ENCODE measurements at regions not wholly inside any gene's neighbourhood (a gene's known extent, or its start where the extent isn't known, plus 50 kb on each side); places are given as distances from the start of the nearest gene placed in this dataset.
A peak's percentile ranks its signal among the peaks of the same experiment; 100 is the strongest.
"Not testable (repeated sequence)": the region's sequence is repeated elsewhere in the genome, so short reads cannot be mapped to it uniquely, and the experiment has no call there.

- Histone ChIP-seq H3K4me1 (ENCODE audit: control insufficient read depth, insufficient read depth, low read length) (no peaks in the 10 kb centered on the region), H3K4me3 (ENCODE audit: low read length) (no peak overlapping the region), H3K36me3 (ENCODE audit: control insufficient read depth, insufficient read depth, low read length) (no peaks in the 10 kb centered on the region), H3K27ac (ENCODE audit: low read length) (no peak overlapping the region), H3K27me3 (ENCODE audit: control insufficient read depth, insufficient read depth, low read length) (no peaks in the 10 kb centered on the region), H3K9me3 (replicated peaks; ENCODE audit: control insufficient read depth, low read depth, low read length) (peaks cover 4% of the 10 kb centered on the region)
- DNase-seq: peak; percentile 46
These were observed 120.9 kb upstream of the ABCB5 start for GRCh38 chr7:20494566-20494965.

GRCh38 chr7:20501473-20501872 is 114.0 kb upstream of the ABCB5 start:
- not testable (repeated sequence) for H3K27me3 ChIP-seq (ENCODE audit: control insufficient read depth, insufficient read depth, low read length); H3K9me3 ChIP-seq (replicated peaks; ENCODE audit: control insufficient read depth, low read depth, low read length); H3K4me3 ChIP-seq (ENCODE audit: low read length); DNase-seq; H3K36me3 ChIP-seq (ENCODE audit: control insufficient read depth, insufficient read depth, low read length); H3K27ac ChIP-seq (ENCODE audit: low read length); H3K4me1 ChIP-seq (ENCODE audit: control insufficient read depth, insufficient read depth, low read length)
- WGBS (ENCODE audit: insufficient coverage): no CpG with 5 or more reads among the region's 3 CpGs

- no peak overlapping the region for H3K4me3 ChIP-seq (ENCODE audit: low read length)
- WGBS (ENCODE audit: insufficient coverage): 80% methylated on average over 1 of the region's 3 CpGs
- DNase-seq: no peak
These were observed 112.1 kb upstream of the ABCB5 start for GRCh38 chr7:20503278-20503950.

GRCh38 chr7:20504060-20504459 is 111.4 kb upstream of the ABCB5 start:
- Histone ChIP-seq H3K4me1 (ENCODE audit: control insufficient read depth, insufficient read depth, low read length) (no peaks in the 10 kb centered on the region), H3K36me3 (ENCODE audit: control insufficient read depth, insufficient read depth, low read length) (no peaks in the 10 kb centered on the region), H3K27me3 (ENCODE audit: control insufficient read depth, insufficient read depth, low read length) (no peaks in the 10 kb centered on the region), H3K27ac (ENCODE audit: low read length) (no peak overlapping the region), H3K4me3 (ENCODE audit: low read length) (no peak overlapping the region), H3K9me3 (replicated peaks; ENCODE audit: control insufficient read depth, low read depth, low read length) (no peaks in the 10 kb centered on the region)
- DNase-seq: no peak
- 50% methylated on average over 2 of the region's 3 CpGs for WGBS (ENCODE audit: insufficient coverage)

More at GRCh38 chr7:20503278-20503950, 112.1 kb upstream of the ABCB5 start:
- Histone ChIP-seq H3K9me3 (replicated peaks; ENCODE audit: control insufficient read depth, low read depth, low read length) (no peaks in the 10 kb centered on the region), H3K27ac (ENCODE audit: low read length) (no peak overlapping the region), H3K36me3 (ENCODE audit: control insufficient read depth, insufficient read depth, low read length) (no peaks in the 10 kb centered on the region), H3K27me3 (ENCODE audit: control insufficient read depth, insufficient read depth, low read length) (no peaks in the 10 kb centered on the region), H3K4me1 (ENCODE audit: control insufficient read depth, insufficient read depth, low read length) (no peaks in the 10 kb centered on the region)

DNA sequence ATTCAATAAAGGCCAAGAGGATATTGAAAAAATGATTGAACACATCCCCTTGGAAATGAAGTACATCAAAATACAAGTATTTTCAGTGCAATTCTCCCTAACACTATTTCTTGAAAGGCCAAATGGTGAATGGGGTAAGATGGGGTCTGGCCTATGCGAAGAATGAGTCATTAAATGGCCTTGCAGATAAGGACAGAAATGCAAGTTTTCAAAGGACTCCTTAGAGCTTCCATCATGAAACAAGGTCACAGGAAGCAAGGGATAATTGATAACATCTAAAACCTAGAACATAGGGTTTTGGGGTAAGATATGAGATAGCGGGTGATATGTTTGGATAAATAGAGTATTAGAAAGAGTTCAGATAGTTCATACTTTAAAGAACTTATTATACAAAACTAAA is 109.3 kb upstream of the ABCB5 start:
- H3K9me3 ChIP-seq (replicated peaks; ENCODE audit: control insufficient read depth, low read depth, low read length): no peaks in the 10 kb centered on the region
- whole genome bisulfite sequencing (ENCODE audit: insufficient coverage): no CpG with 5 or more reads among the region's 2 CpGs

GRCh38 chr7:20507157-20507556 is 108.3 kb upstream of the ABCB5 start:
- Histone ChIP-seq H3K27me3 (ENCODE audit: control insufficient read depth, insufficient read depth, low read length) (no peaks in the 10 kb centered on the region), H3K9me3 (replicated peaks; ENCODE audit: control insufficient read depth, low read depth, low read length) (no peaks in the 10 kb centered on the region), H3K36me3 (ENCODE audit: control insufficient read depth, insufficient read depth, low read length) (no peaks in the 10 kb centered on the region), H3K4me1 (ENCODE audit: control insufficient read depth, insufficient read depth, low read length) (no peaks in the 10 kb centered on the region), H3K27ac (ENCODE audit: low read length) (no peak overlapping the region), H3K4me3 (ENCODE audit: low read length) (no peak overlapping the region)
- WGBS (ENCODE audit: insufficient coverage): no CpG with 5 or more reads among the region's 1 CpG
- no peak for DNase-seq

More for the DNA sequence above, 109.3 kb upstream of the ABCB5 start:
- Histone ChIP-seq H3K27me3 (ENCODE audit: control insufficient read depth, insufficient read depth, low read length) (no peaks in the 10 kb centered on the region), H3K4me1 (ENCODE audit: control insufficient read depth, insufficient read depth, low read length) (no peaks in the 10 kb centered on the region), H3K4me3 (ENCODE audit: low read length) (no peak overlapping the region), H3K27ac (ENCODE audit: low read length) (no peak overlapping the region), H3K36me3 (ENCODE audit: control insufficient read depth, insufficient read depth, low read length) (no peaks in the 10 kb centered on the region)
- DNase-seq: no peak

DNA sequence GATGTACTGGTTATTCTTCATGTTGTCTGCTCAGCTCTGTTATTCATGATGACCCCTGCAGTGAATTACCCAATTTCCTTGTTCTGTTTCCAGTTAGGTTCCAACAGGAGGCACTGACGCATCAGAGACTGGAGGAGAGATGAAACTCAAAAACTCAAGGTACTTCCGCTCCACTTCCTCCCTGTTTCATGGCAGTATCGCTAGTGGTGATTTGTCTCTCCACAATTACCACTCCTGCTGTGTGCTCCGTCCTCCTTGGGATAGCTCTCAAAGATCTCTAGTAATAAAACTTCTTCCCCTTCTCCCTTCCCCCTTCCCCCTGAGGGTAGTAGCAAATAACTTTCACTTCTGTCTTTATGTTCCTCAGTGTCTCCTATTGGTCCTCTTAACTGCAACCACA is 107.4 kb upstream of the ABCB5 start:
- DNase-seq: peak; percentile 49
- no peak overlapping the region for H3K4me3 ChIP-seq (ENCODE audit: low read length)
- H3K4me1 ChIP-seq (ENCODE audit: control insufficient read depth, insufficient read depth, low read length): no peaks in the 10 kb centered on the region
- H3K27me3 ChIP-seq (ENCODE audit: control insufficient read depth, insufficient read depth, low read length): no peaks in the 10 kb centered on the region
- H3K9me3 ChIP-seq (replicated peaks; ENCODE audit: control insufficient read depth, low read depth, low read length): no peaks in the 10 kb centered on the region
- 75% methylated on average over 2 of the region's 4 CpGs for WGBS (ENCODE audit: insufficient coverage)
- no peak overlapping the region for H3K27ac ChIP-seq (ENCODE audit: low read length)
- no peaks in the 10 kb centered on the region for H3K36me3 ChIP-seq (ENCODE audit: control insufficient read depth, insufficient read depth, low read length)

GRCh38 chr7:20509892-20510572 is 105.4 kb upstream of the ABCB5 start:
- Histone ChIP-seq H3K36me3 (ENCODE audit: control insufficient read depth, insufficient read depth, low read length) (no peaks in the 10 kb centered on the region), H3K4me3 (ENCODE audit: low read length) (no peak overlapping the region), H3K4me1 (ENCODE audit: control insufficient read depth, insufficient read depth, low read length) (no peaks in the 10 kb centered on the region), H3K9me3 (replicated peaks; ENCODE audit: control insufficient read depth, low read depth, low read length) (no peaks in the 10 kb centered on the region), H3K27ac (ENCODE audit: low read length) (no peak overlapping the region), H3K27me3 (ENCODE audit: control insufficient read depth, insufficient read depth, low read length) (no peaks in the 10 kb centered on the region)
- no CpG with 5 or more reads among the region's 4 CpGs for WGBS (ENCODE audit: insufficient coverage)
- DNase-seq: peak; percentile 25

GRCh38 chr7:20510573-20510900 is 104.9 kb upstream of the ABCB5 start:
- 76% methylated on average over 2 of the region's 3 CpGs for WGBS (ENCODE audit: insufficient coverage)
- no peaks in the 10 kb centered on the region for H3K27me3 ChIP-seq (ENCODE audit: control insufficient read depth, insufficient read depth, low read length)
- no peaks in the 10 kb centered on the region for H3K9me3 ChIP-seq (replicated peaks; ENCODE audit: control insufficient read depth, low read depth, low read length)
- DNase-seq: peak; percentile 23
- H3K4me3 ChIP-seq (ENCODE audit: low read length): no peak overlapping the region
- no peaks in the 10 kb centered on the region for H3K4me1 ChIP-seq (ENCODE audit: control insufficient read depth, insufficient read depth, low read length)
- H3K36me3 ChIP-seq (ENCODE audit: control insufficient read depth, insufficient read depth, low read length): no peaks in the 10 kb centered on the region
- no peak overlapping the region for H3K27ac ChIP-seq (ENCODE audit: low read length)

DNA sequence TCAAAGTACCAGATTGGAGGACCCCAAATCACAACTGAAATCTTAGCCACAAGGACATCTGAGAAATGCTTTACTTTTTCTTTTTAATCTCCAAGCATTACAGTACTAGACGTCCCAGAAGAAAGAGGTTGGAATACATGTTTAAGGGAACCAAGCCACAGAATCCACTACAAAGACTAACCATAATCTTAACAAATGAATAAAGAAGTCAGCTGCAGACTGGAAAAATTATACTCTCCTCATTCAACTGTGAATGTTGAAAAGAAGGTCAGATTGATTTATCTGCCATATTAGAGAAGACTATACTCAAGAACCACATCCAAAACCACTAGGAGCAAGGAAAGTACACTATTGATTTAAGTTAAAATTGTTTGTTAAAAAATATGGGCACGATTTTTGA is 102.1 kb upstream of the ABCB5 start:
- Histone ChIP-seq H3K27me3 (ENCODE audit: control insufficient read depth, insufficient read depth, low read length) (no peaks in the 10 kb centered on the region), H3K36me3 (ENCODE audit: control insufficient read depth, insufficient read depth, low read length) (no peaks in the 10 kb centered on the region), H3K4me1 (ENCODE audit: control insufficient read depth, insufficient read depth, low read length) (no peaks in the 10 kb centered on the region), H3K27ac (ENCODE audit: low read length) (no peak overlapping the region), H3K4me3 (ENCODE audit: low read length) (no peak overlapping the region), H3K9me3 (replicated peaks; ENCODE audit: control insufficient read depth, low read depth, low read length) (no peaks in the 10 kb centered on the region)
- no CpG with 5 or more reads among the region's 2 CpGs for WGBS (ENCODE audit: insufficient coverage)
- no peak for DNase-seq

DNA sequence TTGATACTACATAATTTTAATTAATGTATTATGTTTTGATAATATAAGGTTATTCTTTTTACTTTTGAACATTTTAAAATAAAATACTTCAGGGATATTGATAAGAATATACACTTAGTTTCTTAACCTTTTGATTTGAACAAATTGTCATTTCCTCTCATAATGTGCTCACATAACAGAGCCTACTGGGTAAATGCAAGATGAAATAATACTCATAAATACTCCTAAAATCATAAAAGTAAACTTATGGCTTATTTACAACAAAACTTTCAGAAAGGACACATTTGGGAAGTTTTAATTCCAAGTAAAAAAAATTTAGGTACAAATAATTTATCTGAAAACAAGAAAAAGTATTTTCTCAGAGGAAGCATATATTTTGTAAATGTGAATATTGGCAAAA is 101.6 kb upstream of the ABCB5 start:
- no peak for DNase-seq

More for the DNA sequence above, 101.6 kb upstream of the ABCB5 start:
- no peak overlapping the region for H3K27ac ChIP-seq (ENCODE audit: low read length)
- H3K36me3 ChIP-seq (ENCODE audit: control insufficient read depth, insufficient read depth, low read length): no peaks in the 10 kb centered on the region
- H3K4me1 ChIP-seq (ENCODE audit: control insufficient read depth, insufficient read depth, low read length): no peaks in the 10 kb centered on the region
- no peak overlapping the region for H3K4me3 ChIP-seq (ENCODE audit: low read length)
- H3K9me3 ChIP-seq (replicated peaks; ENCODE audit: control insufficient read depth, low read depth, low read length): no peaks in the 10 kb centered on the region
- H3K27me3 ChIP-seq (ENCODE audit: control insufficient read depth, insufficient read depth, low read length): no peaks in the 10 kb centered on the region

All from muscle of leg (tissue), 3 donors.